Stimulated activated CD4-positive, alpha-beta T cell treated with anti-CD3 and anti-CD28 coated beads, TNF-alpha, amount 100 ng/mL, for 1 hour (primary cell): ENCODE measurements at regions not wholly inside any gene's neighbourhood (a gene's known extent, or its start where the extent isn't known, plus 50 kb on each side); places are given as distances from the start of the nearest gene placed in this dataset.

Experiments
- DNase-seq, 3 donors: peaks; one replicate each; pipeline ENCODE4 v3.0.0-alpha.2; 2020; ENCODE audit warnings: low read depth in 3 of 3, low spot score in 1 of 3

- DNase-seq, result no peak
These were observed 648.3 kb upstream of the CFAP20DC start for GRCh38 chr3:59698091-59698490.

DNA sequence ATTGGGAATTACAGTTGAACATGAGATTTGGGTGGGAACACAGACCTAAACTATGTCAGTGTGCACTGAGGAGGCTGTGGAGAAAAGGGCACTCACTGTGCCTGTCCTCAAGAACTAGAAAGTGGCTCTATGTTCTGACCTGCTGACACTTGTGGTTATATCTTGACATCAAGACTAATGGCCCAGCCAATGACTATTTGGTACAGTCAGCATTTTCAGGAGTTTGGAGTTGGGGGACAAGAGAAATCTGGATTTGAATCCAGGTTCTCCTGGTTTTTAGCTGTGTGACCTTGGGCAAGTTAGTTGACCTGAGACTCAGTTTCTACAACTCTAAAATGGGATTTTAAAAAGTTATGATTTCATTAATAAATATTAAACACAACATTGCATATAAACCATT, 647.0 kb upstream of the CFAP20DC start:
- no peak for DNase-seq

GRCh38 chr3:59695860-59696259, 646.0 kb upstream of the CFAP20DC start:
- DNase-seq, result no peak

DNA sequence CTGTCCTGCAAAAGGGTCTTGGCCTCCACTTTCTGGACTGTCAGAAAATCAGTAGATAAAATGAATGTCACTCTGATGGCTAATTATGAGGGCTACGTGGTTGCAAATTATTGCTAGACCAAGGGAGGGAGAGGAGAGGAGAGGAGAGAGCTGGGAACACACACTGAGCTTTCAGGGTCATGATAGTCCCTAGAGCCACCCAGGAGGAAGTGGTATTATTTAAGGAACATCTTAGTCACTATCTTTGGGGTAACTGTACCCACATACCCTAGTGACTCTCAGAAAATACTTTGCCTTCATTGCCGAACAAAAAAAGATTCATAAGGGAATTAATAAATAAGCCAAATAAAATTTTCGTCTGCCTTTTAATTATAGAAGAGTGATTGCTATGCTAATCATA, 642.3 kb upstream of the CFAP20DC start:
- DNase-seq, result no peak

DNA sequence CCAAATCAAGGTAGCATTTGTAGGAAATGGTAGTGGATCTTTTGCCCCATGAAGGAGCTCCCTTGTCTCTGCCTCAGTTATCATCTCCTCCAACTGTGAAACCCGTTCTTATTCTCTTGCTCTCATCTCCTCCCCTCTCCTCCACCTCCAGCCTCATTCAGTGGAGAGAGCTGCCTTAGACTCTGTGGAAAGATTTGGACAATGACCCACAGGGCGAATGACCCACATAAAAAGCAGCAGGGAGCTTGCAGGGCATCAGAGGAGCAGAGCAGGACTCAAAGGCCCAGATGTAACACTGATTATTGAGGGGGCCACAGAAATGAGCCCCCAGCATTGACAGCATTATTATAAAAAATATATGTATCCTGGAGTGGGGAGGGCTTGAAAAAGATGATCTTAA, 641.1 kb upstream of the CFAP20DC start:
- DNase-seq, result no peak

DNA sequence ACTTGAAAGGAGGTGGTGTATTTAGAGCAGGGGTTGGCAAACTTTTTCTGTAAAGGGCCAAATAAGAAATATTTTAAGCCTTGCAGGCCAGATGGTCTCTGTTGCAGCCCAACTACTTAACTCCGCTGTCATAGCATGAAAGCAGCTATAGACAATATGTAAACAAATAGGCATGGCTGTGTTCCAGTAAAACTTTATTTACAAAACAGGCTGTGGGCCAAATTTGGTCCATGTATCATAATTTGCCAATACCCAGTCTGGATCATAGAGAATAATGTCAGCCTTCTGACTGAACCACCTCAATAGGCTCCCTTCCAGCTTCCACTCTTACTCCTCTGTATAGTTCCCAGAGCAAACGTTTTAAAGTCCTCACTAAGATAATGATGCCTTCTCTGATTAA, 638.8 kb upstream of the CFAP20DC start:
- DNase-seq, result no peak

DNA sequence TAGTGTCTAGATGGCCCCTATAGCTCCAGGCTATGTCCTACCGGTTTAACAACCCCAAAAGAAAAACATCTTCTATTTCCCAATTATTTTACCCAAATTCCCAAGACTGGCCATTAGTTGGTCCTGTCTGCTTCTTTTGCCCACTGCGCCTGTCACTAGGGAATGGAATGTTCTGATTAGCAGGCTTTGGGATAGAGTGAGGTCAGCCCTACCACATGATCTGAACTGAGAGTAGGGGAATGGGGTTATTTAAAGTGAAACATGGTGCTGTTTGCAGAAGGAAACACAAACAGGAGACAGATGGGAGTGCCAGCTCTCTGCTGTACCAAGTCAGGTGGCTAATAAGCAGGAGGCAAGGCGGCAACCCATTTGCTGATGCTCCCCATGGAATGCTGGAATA, 635.6 kb upstream of the CFAP20DC start:
- DNase-seq, result no peak

- no peak for DNase-seq
These were observed 634.9 kb upstream of the CFAP20DC start for GRCh38 chr3:59684766-59685165.

GRCh38 chr3:59680919-59681318, 631.1 kb upstream of the CFAP20DC start:
- DNase-seq, result no peak

GRCh38 chr3:59677747-59678702, 628.2 kb upstream of the CFAP20DC start:
- no peak for DNase-seq

- no peak for DNase-seq
These were observed 625.7 kb upstream of the CFAP20DC start for GRCh38 chr3:59675495-59675894.

GRCh38 chr3:59663076-59663850, 613.4 kb upstream of the CFAP20DC start:
- DNase-seq, result no peak

- DNase-seq, result no peak
These were observed 611.2 kb upstream of the CFAP20DC start for GRCh38 chr3:59660852-59661625.

DNA sequence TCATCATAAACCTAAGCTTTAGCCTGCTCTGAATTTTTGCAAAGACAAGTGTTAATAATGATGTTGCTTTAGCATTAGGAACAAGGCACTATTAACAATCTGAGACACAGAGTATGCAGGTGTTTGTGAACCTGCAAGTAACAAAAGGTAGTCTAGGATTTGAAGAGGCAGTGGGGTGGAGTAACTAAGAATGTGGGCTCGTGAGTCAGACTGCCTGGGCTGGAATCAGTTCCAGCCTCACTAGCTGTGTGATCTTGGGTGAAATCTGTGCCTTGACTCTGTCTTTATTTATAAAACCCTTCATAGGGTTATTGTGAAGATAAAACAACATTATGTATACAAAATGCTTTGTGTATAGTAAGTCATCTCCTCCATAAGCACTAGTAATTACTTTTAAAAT, 610.6 kb upstream of the CFAP20DC start:
- no peak for DNase-seq

GRCh38 chr3:59659755-59660154, 609.9 kb upstream of the CFAP20DC start:
- no peak for DNase-seq

DNA sequence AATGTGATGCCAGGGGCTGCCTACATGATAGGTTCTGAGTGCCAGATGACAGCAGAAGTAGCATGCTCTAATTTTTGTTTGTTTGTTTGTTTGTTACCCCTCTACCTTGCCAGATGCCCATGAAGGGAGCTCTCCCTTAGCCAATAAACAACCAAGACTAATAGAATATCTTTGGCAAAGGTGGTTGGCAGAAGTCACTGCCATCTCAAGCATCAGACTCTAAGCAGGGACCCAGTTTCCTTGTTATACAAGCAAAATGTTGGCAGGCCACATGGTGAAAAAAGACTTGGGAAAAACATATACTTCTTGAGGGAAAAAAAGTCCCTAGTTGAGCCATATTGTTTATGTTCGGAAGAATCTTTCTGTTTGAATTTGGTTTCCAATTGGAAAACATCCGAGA, 609.0 kb upstream of the CFAP20DC start:
- no peak for DNase-seq

- no peak for DNase-seq
These were observed 608.4 kb upstream of the CFAP20DC start for GRCh38 chr3:59658274-59658673.

DNA sequence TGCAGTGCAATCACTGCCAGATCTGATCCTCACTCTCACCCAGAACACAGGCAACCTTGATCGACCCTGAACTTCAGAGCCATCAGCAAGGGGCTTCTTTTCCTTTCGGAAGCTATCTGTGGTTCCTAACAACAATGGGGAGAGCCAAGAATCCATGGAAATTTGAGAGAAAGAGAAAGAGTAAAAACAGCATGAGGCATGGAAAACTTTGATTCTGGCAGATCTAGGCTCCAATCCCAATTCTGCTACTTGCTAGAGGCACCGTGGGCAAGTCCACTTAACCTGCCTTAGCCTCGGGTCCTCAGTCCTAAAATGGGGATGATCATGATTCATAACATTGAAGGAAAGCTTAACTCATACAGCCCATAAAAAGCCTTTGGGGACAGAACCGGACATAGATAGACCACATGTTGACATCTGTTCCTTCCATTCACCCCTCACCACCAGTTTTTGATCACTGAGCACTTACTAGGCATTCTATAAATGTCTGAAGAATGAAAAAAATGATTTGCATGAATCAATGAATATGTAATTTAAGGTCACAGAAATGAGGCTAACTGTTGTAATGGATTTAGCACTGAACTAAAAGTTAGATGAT, 605.7 kb upstream of the CFAP20DC start:
- no peak for DNase-seq

DNA sequence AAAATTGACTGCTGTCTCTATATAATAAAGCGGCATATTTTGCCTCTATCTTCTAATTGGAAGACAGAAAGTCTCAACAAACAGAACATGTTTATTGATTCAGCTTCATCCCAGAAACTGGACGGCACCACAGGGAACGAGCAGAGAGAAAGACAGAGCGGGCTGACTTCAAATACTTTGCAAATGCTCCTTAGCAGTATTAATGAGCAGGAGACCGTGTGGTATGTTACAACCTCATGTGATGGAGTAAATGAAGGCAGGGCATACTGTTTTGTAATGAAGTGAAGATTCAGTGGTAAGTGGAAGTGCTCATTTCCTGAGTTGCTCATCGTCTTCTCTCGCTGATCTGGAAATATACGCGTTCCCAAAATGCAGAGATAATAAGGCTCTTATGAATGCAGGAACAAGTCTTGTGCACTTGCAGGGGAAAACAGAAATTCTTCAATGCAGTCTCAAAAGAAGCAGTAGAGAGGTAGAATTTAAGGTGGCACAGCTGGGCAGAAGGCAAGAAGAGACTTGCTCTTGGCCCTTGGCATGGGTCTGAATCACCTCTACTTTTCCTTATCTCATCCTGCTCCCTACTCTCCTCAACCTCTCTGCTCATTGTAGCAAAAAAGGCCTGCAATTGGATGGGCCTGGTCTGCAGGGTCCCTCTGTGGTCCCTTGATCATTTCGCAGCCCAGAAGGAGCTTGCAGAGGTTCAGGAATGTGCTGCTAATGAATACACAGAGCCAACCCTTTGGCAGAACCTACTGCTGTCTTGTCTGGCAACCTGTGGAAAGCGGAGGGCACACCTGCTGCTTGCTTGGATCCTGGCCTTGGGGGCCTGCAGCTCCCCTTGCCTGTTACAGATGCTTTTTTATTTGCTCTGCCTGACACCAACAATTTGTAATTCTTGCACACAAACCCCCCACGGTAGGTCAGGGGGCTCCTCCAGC, 604.9 kb upstream of the CFAP20DC start:
- no peak for DNase-seq

DNA sequence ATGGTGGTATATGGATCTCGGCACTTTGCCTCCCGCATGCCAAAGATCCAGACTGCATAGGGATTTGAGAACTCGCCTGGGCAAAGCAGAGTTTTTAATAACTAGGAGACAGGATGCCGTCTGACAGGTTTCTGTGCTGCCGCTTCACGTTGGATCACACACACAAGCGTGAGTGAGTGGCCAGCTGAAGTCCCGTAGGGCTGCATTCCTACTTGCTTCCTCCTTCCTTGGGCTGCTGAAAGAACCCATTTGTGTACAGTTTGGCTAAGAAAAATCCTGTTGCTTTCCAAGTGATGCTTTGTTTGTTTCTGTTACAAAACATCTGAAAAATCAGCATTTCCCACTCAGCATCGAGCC, 604.3 kb upstream of the CFAP20DC start:
- no peak for DNase-seq
